Inflammatory macrophage treated with lipopolysaccharide for 4 hours (primary cell): ENCODE measurements at regions not wholly inside any gene's neighbourhood (a gene's known extent, or its start where the extent isn't known, plus 50 kb on each side); places are given as distances from the start of the nearest gene placed in this dataset.
A peak's percentile ranks its signal among the peaks of the same experiment; 100 is the strongest.

ENCODE experiments used
- DNase-seq: peaks from one replicate; pipeline ENCODE4 v3.0.0-alpha.2; 2020

DNA sequence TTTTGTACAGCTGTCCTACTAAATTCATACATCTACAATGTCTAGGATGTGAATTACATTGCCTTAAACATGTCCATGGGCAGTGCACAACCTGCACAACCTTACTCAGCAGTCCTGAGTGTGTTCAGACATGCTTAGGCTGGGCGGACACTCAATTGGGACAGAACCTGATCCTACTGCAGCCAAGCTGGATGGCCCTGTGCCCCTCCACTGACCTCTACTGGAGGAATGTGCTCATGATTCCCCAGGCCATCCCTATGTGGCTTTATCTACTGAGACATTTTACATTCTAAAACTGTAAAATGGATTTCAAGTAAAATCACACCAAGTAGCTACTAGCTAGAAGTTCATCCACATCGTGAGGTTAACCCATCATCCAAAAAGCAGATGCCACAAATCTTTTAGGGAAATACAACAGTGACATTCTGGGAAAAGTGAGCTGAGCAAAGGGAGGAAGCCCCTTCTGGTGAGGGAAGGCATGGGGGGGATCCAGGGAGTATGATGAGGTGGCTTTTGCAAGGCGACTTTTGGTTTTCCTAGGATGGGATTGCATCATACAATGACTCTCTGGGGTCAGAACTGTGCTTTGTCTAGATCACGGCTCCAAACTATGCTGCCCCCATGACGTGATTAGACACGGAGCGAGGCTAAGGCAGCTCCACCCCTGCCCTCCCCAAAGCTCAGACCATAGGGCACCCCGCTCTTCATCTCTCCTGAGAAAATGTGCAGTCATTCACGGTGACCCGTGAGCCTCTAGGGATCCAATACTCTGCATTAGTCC, 911.7 kb upstream of the TMEM132C start:
- no peak for DNase-seq

DNA sequence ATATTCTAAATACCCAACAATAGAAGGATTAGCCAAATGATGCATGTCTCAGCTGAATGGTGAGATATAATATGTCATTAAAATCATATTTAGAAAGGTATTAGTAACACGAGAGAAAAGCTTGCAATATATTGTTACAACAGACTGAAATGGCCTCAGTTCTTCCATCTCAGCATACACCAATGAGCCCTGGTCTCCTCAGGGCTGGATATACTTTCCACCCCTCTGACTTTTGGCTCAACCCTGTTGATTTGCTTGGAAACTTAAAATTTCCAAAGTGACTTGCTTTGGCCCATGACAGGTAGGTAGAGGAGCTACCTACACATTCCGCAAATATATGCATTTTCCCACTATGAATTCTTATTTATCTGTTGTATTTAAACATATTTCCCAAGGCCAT, 908.1 kb upstream of the TMEM132C start:
- DNase-seq = no peak

DNA sequence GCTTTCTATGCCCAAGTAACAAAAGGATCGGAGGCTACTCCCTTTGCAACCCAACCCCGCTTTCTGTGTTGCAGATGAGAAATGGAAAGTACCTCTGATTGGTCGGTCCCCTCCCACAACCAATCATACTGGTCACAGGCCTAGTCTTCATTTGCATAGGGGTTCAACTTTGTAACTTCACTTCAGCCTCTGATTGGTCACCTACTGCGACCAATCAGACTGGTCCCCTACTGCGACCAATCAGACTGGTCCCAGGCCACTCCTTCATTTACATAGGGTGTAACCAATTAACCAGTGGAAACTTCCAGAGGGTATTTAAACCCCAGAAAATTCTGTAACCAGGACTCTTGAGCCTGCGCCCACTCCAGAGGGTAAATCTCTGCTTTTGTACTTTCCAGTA, 906.4 kb upstream of the TMEM132C start:
- DNase-seq = no peak

DNA sequence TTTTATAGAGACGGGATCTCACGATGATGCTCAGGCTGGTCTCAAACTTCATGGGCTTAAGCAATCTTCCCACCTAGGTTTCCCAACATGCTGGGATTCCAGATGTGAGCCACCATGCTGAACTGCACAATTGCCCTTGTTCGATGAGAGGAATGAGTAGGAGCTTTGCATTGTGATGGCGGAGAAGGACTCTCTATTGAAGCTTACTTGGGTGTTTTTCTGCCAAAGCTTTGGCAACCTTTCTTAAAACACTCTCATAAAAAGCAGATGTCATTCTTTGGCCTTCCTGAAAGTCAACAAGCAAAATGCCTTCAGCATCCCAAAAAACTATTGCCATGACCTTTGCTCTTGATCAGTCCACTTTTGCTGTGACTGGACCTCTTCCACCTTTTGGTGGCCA, 904.8 kb upstream of the TMEM132C start:
- no peak for DNase-seq

DNA sequence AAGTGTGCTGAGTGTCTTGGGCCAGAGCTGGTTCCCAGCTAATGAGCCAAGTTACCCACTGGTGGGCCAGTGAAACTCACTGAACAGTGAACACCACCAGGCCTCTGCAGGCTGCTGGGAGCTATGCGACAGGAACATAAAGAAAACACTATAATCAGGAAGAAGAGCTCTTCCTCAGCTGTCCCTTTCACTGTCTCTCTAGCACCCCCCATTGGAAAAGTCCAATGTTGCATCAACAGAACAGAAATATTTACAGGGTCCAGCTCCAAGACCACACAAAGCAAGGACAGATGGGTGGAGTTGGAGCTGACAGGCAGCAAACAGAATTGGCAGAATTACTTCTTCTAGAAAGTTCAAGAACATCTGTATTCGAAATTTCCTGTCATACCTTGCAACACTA, 903.6 kb upstream of the TMEM132C start:
- DNase-seq = no peak

DNA sequence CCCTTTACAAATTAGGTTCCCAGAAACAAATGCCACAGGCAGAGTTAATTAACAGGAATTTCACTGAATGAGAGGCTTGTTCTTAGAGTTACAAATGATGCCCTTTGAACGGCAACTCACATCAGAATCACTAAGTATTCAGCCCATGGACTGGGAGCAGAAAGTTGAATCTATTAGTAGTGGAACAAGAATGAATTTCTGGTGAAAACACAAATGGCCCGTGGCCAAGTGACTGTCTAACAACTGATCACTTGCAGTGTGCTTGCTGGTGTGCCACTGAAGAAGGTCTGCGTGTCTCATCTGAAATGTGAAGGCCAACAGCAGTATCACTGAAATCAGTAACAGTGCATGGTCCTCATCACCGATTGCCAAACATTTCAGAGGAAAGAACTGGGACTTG, 893.4 kb upstream of the TMEM132C start:
- no peak for DNase-seq

DNA sequence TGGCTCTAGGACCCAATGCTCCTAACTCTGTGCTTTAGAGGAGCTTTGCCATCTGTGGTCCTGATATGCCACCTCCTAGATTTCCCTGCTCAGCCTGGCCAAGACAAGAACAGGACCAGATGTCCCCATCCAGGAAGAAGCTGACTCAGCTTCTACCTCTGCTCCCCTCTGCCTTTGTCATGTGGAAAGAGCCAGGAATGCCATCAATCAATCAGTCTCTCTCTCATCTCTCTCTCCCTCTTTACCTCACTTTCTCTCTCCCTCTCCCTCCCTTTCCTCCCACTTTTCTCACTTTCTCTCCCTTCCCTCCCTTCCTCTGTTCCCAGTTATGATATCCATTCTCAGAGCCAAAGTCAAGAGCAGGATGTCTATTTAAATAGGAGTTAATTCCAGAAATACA, 892.5 kb upstream of the TMEM132C start:
- DNase-seq = no peak

DNA sequence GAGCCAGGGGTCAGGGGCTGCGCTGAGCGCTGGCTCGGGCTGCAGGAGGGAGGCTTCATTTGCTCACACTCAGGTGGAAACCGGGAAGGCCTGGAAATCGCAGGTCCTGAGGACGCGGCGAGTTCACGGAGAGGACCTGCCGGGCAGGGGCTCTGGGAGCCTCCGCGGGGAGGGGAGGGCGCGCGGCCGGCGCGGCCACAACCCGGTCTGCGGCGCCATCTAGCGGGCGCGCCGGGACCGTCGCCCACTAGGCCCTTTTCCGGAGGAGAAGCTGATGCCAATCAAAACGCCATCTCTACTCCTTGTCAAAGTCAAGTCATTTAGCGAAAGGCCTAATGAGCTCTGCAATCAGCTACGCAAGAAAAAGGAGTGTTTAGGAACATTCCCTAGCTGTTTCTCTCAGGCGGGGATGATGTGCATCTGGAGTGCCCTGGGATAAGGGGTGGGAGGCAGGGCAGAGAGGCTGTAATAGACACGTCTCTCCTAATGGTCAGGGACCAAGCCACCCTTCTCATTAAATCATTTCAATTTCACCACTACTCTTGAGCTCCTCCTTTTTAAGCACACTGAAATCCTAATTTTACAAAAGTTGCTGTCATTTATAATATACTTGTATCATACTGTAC, 885.8 kb upstream of the TMEM132C start:
- peak; percentile 13 for DNase-seq

DNA sequence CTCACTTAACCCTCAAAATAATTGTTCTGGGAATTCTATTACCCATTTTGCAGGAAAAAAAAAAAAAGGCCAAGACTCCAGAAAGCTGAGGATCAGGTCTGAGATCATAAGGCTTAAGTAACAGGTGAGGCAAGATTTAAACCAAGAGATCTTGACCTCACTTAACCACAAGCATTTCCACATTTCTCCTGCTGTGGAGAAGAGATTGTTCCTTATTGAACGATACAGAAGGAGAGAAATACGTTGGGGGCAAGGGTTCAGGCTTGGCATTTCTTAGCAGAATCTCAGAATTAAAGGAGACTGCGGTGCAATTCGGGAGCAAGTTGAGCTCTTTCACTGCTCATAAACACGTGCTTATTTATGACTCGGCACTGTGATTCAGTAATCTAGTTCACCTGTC, 885.3 kb upstream of the TMEM132C start:
- no peak for DNase-seq

DNA sequence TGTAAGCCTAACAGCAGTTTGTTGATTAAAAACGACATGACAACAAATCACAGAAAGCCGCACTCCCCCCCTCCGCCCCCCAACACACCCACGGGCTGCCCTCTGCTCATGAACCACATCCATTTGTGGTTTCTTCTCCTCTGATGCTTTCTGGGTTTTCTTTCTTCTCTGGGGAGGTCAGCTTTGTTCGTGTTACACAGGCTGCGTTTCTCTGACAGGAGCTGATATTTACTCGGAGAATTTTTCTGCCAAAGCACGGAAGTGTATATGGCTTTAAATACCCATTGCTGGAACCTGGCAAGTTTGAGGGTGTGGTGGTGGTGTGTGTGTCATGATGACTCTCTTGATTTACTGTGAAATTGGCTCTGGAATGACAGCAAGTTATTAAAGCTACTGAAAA, 883.7 kb upstream of the TMEM132C start:
- no peak for DNase-seq

DNA sequence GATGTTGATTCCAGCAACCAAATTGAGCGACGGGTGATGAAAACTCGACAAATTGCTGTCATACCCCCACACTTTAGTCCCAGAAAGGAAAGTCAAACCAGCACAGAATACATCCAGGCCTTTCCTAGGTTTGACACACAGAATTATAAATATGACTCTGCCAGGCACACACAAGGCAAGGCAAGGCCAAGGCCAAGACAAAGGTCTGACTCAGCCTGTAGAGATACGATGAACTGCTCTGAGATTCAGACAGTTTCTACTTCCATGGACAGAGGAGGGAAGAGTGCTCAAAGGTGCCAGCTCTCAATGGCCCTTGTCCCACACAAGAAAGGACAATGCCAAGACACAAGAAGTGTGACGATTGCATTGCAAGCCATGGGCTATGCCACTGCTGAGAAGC, 880.2 kb upstream of the TMEM132C start:
- DNase-seq = no peak

DNA sequence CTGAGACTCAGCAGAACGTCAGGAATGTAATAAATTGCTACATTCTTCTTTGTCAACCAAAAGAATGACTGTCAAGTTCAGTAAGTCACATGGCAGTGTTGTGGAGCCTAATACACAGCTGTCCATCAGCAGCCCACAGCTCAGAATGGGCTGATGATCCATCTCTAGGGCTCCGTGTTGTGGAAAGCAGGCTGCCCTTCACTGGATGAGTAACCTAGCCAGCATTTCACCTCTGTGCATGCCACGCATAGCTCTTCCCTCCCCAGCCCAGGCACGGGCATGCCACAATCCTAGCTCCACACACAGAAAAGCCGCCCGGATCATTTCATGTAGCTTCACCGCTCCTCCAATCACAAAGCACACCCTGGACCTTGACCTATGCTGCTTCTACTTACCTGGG, 878.0 kb upstream of the TMEM132C start:
- no peak for DNase-seq

DNA sequence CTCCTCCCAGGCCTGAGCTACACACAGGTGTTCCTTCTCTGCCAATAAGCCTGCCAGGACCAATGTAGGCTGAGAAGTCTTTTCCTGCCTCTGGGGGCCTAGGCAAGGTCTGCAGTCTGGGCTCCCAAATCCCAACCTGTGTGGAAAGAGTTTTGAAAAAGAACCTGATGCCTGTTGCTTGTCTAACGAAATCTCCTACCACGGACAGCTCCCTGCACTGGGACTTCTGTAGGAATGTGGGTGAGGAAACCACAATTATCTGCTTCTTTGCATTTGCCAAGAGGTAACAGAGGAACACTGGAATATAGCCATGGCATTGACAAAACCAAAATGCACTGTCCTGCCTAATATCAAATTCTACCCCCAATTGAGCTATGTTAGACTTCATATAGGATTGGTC, 877.0 kb upstream of the TMEM132C start:
- no peak for DNase-seq

DNA sequence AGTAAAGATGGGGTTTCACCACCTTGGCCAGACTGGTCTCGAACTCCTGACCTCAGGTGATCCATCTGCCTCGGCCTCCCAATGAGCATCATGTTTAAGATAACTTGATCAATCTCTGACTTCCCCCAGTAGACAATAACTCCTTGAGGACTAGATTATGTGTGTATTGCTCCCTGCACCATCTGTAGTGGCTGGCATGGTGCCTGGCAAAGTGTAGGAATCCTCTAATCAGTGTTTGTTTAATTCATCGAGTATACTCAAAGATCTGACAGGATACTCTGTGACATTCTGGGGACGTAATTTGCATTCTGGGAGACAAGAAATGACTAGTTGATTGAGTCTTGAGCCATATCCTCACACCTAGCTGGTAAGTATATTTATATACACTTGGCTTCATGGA, 873.5 kb upstream of the TMEM132C start:
- no peak for DNase-seq

DNA sequence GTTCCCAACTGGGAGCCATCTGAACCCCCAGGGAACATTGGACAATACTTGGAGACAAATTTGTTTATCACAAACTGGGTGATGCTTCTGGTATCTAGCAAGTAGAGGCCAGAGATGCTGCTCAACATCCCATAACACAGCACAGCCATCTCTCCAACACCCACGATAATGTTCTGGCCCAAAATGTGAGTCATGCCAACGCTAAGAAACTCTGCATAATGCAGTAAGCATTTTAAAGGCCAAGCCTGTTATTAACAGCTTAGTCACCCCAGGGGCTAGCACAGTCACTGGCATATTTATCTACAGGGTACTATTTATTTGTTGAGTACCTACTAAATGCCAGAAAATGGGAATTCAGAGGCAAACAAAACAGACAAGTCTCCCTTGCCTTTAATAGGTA, 873.1 kb upstream of the TMEM132C start:
- no peak for DNase-seq

DNA sequence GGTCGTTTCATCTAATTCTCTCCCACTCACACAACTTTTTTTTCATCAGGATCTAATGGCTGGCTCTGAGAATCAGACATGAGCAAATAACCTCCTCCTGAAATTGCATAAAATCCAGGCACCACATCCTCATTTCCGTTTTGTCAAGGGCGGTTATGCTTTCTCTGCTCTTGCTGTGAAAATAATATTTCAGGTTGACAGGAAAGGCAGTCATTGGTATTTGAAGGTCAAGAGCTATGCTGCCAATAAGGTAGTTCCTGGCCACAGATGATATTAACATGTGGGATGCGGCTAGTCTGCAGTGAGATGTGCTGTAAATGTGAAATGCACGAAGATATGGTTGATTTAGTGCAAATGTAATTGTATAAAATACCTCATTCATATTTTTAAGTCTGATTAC, 870.2 kb upstream of the TMEM132C start:
- no peak for DNase-seq

DNA sequence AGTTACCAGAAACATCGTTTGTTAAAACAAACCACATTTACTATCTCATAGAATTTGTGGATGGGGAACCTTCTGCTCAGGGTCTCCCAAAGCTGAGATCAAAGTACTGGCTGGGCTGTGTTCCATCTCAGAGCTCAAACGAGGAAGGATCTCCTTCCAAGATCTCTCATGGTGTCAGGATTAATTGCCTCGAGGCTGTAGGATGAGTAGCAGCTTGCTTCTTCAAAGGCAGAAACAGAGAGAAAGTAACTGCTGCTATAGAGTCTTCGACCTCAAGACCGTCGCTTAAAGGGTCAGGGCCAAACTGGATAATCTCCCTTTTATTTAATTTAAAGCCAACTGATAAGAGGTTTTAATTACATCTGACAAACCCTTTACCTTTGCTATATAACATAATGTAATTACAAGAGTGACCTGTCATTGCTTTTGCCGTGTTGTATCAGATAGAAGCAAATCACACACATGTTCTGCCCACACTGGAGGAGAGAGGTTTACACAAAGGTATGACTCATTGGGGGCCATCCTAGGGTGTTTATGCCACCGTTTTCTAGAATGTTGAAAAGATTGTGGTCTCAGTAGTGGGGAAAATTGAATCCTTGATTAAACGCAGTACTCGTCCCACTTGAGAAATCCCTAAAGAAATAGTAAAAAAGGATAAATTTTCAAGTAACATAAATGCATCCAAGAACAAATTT, 868.8 kb upstream of the TMEM132C start:
- no peak for DNase-seq

DNA sequence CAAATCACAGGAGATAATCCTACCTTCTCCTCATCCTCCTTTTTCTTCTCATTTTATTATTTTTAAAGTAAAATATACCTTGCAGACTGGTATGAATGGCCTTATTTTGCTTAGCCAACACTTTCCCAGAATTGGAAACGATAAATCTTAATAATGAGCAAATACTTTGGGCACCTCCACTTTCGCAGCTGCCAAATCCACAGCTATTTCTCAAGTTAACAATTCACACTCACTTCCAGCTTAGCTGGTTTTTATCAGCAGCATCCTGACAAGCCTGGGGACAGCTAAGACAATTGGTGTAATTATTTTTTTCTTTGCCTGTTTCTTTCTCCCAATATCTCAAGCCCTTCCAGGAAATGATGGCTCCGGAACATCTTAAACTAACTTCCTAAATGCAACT, 867.5 kb upstream of the TMEM132C start:
- DNase-seq = no peak

DNA sequence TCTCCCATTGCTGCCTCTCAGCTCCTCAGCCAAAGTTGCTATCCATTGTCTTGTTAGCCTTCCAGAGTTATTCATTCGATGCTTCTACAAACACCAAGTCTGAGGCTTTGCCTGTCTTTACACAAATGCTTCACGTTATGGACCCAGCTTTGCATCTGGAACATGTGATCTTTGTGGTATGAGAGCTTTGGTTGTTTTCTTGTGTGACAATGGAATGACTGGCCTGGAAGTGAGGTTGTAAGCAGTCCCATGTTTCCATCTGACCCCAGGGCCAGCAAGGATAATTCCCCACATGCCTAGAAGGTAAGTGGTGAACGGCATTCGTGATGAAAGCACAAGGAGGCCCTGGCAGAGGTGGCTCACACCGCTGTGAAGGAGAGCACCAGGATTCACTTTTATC, 866.7 kb upstream of the TMEM132C start:
- no peak for DNase-seq

DNA sequence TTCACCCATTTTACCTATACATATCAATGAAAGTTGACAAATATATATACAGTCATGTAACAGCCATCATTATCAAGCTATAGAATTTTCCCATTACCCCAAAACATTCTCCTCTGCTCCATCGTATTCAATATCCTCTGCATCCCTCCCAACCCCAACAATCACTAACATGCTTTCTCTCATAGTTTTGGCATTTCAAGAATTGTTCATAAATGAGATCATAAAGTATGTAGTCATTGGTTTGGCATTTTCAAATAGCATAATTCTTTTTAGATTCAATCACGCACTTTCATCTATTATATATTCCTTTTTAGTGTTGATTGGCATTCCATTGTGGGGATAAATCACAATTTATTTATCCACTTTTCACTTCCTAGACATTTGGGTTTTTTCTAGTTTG, 866.0 kb upstream of the TMEM132C start:
- DNase-seq = no peak

DNA sequence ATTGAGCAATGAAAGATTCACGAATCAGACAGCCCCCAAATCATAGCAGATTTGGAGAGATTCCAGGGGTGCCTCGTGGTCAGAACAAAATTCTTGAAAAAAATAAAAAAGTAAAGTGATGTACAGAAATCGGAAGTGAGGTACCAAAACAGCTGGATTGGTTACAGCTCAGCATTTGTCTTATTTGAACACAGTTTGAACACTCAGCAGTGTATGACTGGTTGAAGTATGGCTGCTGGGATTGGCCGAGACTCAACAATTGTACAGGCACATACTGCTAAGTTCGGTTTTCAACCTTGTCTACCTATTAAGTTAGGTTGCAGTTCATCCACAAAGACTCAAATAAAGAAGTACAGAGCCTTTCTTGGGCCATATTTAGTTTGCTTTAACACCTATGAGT, 865.4 kb upstream of the TMEM132C start:
- DNase-seq = no peak

DNA sequence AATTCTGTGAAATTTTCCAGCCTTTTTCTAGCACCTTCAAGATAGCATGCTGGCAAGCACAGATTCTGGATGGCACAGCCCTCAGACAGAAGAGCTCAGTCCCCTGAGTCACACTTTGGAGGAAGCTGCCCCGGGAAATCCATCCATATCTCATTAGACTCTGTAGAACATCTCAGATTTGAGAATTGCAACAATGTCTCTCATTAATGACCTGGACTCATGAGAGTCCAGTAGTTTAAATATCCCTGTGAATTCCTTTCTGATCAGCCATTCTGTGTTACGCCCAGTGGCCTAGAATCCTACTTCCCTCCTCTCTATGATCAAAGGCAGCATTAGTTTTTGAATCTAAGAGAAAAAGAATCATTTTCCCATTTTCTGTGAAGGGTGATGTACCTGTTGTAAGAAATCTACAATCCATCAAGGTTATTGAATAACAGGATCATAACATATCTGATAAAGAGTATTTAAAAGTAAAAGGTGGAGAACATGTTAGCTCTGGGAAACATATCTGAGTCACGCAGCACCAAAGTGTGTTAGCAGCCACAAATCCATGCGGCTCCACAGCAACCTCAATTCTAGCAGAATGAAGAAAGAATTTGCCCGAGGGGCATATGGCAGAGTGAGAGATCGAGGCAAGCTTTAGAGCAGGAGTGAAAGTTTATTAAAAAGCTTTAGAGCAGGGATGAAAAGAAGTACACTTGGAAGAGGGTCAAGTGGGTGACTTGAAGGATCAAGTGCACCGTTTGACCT, 855.6 kb upstream of the TMEM132C start:
- DNase-seq = no peak

DNA sequence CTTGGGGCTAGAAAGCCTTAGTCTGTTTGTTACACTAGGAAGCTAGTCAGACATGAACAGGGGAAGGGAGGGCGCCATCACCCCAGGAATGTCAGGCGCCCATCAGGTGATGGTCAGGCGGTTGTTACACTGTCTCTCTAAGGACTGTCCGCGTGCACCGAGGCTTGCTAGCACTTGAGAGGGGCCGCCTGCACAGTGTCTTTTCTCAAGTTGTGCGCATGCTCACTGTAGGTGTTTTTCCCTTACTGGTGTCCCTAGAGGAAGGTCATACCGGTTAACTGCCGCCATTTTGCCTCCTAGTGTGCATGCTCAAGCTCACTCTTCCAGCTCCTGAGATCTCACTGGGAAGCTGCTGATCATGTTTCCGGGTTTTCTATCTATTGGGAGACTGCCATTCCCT, 855.0 kb upstream of the TMEM132C start:
- DNase-seq = no peak

DNA sequence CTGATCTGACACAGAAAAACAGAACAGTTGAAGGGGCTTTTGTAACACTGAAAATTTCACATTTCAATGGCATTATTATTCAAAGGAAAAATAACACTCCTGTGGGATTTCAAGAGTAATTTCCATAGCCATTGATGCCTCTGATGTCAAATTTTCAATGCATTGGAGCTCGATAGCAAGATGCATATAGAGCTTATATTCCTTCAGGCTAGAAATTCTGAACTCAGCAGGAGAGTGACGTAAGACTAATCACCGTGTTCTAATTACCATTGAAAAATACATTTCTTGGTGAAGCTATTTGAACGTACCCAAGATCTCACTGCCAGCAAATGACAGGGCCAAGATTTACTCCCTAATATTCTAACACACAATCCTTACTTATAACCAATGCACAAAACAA, 854.1 kb upstream of the TMEM132C start:
- DNase-seq = no peak
